ENCODE measurements at regions not wholly inside any gene's neighbourhood (a gene's known extent, or its start where the extent isn't known, plus 50 kb on each side); places are given as distances from the start of the nearest gene placed in this dataset.
A peak's percentile ranks its signal among the peaks of the same experiment; 100 is the strongest.

DNA sequence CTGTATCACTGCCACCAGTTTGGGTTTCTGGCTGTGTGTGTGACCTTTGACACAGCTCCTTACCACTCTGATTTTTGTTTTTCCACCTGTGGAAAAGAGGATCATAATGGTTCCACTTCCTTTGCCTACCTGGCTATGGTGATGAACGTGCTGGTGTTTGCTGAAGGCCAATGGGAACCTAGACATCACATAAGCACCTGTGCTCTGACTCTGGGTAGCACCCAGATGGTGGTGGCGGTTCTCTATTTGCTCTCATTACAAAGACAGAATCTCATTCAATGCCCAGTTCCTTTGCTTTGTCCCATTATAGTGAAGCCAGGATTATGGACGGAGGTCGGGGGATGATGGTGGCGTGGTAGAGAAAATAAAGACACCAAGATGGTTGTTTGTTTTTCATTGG, 121.2 kb upstream of the GATA6 start:
- no peaks in the 10 kb centered on the region for H3K9me3 ChIP-seq (ENCODE audit: low read depth)
- H3K4me3 ChIP-seq, result no peak overlapping the region
- peak overlapping the region; percentile 97 for H3K27ac ChIP-seq
- no peaks in the 10 kb centered on the region for H3K9me2 ChIP-seq (replicated peaks; ENCODE audit: insufficient read depth)
- H3K27me3 ChIP-seq, result no peaks in the 10 kb centered on the region
- peaks cover 33% of the 10 kb centered on the region for H3K4me1 ChIP-seq (ENCODE audit: insufficient read depth)
- H2AFZ ChIP-seq, result no peak overlapping the region
- H3K79me2 ChIP-seq, result no peaks in the 10 kb centered on the region
- 89% methylated on average over 5 of the region's 5 CpGs for WGBS (ENCODE audit: low lambda C conversion rate, missing lambda C conversion rate)
- no peak for TF ChIP-seq EZH2 (IDR thresholded peaks at IDR 0.05; ENCODE audit: borderline replicate concordance)
- no peak for TF ChIP-seq EZH2phosphoT487 (IDR thresholded peaks at IDR 0.05; ENCODE audit: low read depth, severe bottlenecking, unreplicated experiment)
- TF ChIP-seq, protein P1, sequence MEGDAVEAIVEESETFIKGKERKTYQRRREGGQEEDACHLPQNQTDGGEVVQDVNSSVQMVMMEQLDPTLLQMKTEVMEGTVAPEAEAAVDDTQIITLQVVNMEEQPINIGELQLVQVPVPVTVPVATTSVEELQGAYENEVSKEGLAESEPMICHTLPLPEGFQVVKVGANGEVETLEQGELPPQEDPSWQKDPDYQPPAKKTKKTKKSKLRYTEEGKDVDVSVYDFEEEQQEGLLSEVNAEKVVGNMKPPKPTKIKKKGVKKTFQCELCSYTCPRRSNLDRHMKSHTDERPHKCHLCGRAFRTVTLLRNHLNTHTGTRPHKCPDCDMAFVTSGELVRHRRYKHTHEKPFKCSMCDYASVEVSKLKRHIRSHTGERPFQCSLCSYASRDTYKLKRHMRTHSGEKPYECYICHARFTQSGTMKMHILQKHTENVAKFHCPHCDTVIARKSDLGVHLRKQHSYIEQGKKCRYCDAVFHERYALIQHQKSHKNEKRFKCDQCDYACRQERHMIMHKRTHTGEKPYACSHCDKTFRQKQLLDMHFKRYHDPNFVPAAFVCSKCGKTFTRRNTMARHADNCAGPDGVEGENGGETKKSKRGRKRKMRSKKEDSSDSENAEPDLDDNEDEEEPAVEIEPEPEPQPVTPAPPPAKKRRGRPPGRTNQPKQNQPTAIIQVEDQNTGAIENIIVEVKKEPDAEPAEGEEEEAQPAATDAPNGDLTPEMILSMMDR (IDR thresholded peaks at IDR 0.05; ENCODE audit: poor library complexity), result no peak
- no peaks in the 10 kb centered on the region for H3K36me3 ChIP-seq (replicated peaks; ENCODE audit: insufficient read depth, low read depth)
- no peak overlapping the region for H3K4me2 ChIP-seq
- no peaks in the 10 kb centered on the region for H4K20me1 ChIP-seq (ENCODE audit: insufficient read depth, poor library complexity, severe bottlenecking)
- DNase-seq (ENCODE audit: low spot score), result no peak

DNA sequence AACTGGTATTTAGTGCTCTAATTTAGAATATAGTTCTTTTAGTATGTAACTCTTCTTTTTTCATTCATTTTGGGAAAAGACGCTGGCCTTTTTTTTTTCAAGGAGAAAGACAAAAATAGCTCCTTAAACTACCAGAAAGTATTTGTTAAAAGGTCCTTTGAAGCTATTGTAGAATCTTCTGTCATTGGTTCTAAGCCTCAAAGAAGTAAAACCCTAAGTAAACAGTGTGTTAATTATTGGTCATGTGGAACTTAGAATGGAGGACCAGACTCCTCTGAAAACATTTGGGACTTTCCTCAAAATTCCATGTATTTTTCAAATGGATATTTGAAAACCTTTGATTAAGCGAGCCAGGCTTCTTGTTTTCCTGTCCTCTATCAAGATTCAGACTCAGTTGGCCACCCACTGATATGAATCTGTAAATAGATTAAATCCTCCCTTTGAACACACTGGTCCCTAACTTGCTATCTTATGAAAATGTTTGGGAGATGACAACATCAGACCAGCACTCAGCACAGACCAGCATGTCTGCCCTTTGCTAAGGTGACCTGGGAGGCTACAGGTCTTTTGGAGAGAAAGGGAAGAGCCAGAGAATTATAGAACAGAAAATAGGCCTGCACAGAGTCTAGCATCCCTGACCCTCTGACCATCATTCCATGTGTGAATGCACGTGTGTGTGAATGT, 120.3 kb upstream of the GATA6 start:
- no peaks in the 10 kb centered on the region for H3K79me2 ChIP-seq
- no peak for DNase-seq (ENCODE audit: low spot score)
- peak overlapping the region; percentile 14 for H3K4me2 ChIP-seq
- H3K4me1 ChIP-seq (ENCODE audit: insufficient read depth), result peaks cover 28% of the 10 kb centered on the region
- no peaks in the 10 kb centered on the region for H3K27me3 ChIP-seq
- 55% methylated on average over 3 of the region's 3 CpGs for WGBS (ENCODE audit: low lambda C conversion rate, missing lambda C conversion rate)
- no peaks in the 10 kb centered on the region for H4K20me1 ChIP-seq (ENCODE audit: insufficient read depth, poor library complexity, severe bottlenecking)
- H2AFZ ChIP-seq, result no peak overlapping the region
- TF ChIP-seq, protein P1 (IDR thresholded peaks at IDR 0.05; ENCODE audit: poor library complexity), result no peak
- TF ChIP-seq EZH2phosphoT487 (IDR thresholded peaks at IDR 0.05; ENCODE audit: low read depth, severe bottlenecking, unreplicated experiment) (no peak), EZH2 (IDR thresholded peaks at IDR 0.05; ENCODE audit: borderline replicate concordance) (no peak)
- no peaks in the 10 kb centered on the region for H3K9me3 ChIP-seq (ENCODE audit: low read depth)
- H3K36me3 ChIP-seq (replicated peaks; ENCODE audit: insufficient read depth, low read depth), result no peaks in the 10 kb centered on the region
- H3K27ac ChIP-seq, result peak overlapping the region; percentile 97
- no peak overlapping the region for H3K4me3 ChIP-seq
- H3K9me2 ChIP-seq (replicated peaks; ENCODE audit: insufficient read depth), result no peaks in the 10 kb centered on the region

DNA sequence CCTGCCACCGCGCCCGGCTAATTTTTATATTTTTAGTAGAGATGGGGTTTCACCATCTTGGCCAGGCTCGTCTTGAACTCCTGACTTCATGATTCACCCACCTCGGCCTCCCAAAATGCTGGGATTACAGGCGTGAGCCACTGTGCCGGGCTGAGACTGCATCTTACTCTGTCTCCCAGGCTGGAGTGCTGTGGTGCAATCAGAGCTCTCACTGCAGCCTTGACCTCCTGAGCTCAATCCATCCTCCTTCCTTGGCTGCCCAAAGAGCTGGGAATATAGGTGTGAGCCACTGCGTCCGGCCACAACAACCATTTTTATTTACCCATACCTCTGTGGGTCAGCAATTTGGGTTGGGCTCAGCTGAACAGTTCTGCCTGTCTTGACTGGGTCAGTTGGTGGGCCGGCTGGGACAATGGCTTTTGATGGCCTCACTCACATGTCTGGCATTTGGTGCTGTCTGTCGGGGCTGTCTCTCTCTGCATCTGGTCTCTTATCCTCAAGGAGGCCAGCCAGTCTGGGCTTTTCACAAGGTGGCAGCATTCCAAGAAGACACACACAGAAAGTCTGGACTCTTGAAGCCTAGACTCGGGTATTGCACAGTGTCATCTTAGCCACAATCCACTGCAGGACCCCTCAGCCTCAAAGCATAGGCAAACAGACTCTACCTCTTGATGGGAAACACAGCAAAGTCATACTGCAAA, 116.8 kb upstream of the GATA6 start:
- 76% methylated on average over 12 of the region's 12 CpGs for WGBS (ENCODE audit: low lambda C conversion rate, missing lambda C conversion rate)
- Histone ChIP-seq H3K27me3 (no peaks in the 10 kb centered on the region), H3K4me3 (no peak overlapping the region), H3K36me3 (replicated peaks; ENCODE audit: insufficient read depth, low read depth) (no peaks in the 10 kb centered on the region), H3K9me3 (ENCODE audit: low read depth) (no peaks in the 10 kb centered on the region), H4K20me1 (ENCODE audit: insufficient read depth, poor library complexity, severe bottlenecking) (no peaks in the 10 kb centered on the region), H3K9me2 (replicated peaks; ENCODE audit: insufficient read depth) (no peaks in the 10 kb centered on the region), H3K79me2 (no peaks in the 10 kb centered on the region), H2AFZ (no peak overlapping the region), H3K27ac (peak overlapping the region; percentile 39), H3K4me1 (ENCODE audit: insufficient read depth) (peaks cover 11% of the 10 kb centered on the region), H3K4me2 (no peak overlapping the region)
- no peak for TF ChIP-seq EZH2phosphoT487 (IDR thresholded peaks at IDR 0.05; ENCODE audit: low read depth, severe bottlenecking, unreplicated experiment)
- no peak for TF ChIP-seq EZH2 (IDR thresholded peaks at IDR 0.05; ENCODE audit: borderline replicate concordance)
- TF ChIP-seq, protein P1 (IDR thresholded peaks at IDR 0.05; ENCODE audit: poor library complexity), result no peak
- DNase-seq (ENCODE audit: low spot score), result peak; percentile 44

Measured in hepatocyte (in vitro differentiated cells).